ENCODE measurements at regions not wholly inside any gene's neighbourhood (a gene's known extent, or its start where the extent isn't known, plus 50 kb on each side); places are given as distances from the start of the nearest gene placed in this dataset.

- Histone ChIP-seq H3K27me3 (ENCODE audit: control insufficient read depth, insufficient read depth, low read length) (no peaks in the 10 kb centered on the region), H3K4me1 (ENCODE audit: control insufficient read depth, insufficient read depth, low read length) (no peaks in the 10 kb centered on the region), H3K27ac (ENCODE audit: low read depth, low read length) (no peak overlapping the region)
These were observed 217.8 kb upstream of the BMP4 start for GRCh38 chr14:54174457-54174856.

GRCh38 chr14:54175298-54175942 lies 218.8 kb upstream of the BMP4 start:
- H3K9me3 ChIP-seq (ENCODE audit: control insufficient read depth, insufficient read depth, low read length), result no peaks in the 10 kb centered on the region
- H3K27me3 ChIP-seq (ENCODE audit: control insufficient read depth, insufficient read depth, low read length), result no peaks in the 10 kb centered on the region
- no peaks in the 10 kb centered on the region for H3K4me1 ChIP-seq (ENCODE audit: control insufficient read depth, insufficient read depth, low read length)
- H3K4me3 ChIP-seq (ENCODE audit: low read depth, low read length), result no peak overlapping the region
- H3K36me3 ChIP-seq (ENCODE audit: control insufficient read depth, insufficient read depth, low read length), result no peaks in the 10 kb centered on the region
- no peak overlapping the region for H3K27ac ChIP-seq (ENCODE audit: low read depth, low read length)
- H3K9ac ChIP-seq (ENCODE audit: low read depth, low read length), result no peak overlapping the region

More at GRCh38 chr14:54174457-54174856, 217.8 kb upstream of the BMP4 start:
- Histone ChIP-seq H3K9me3 (ENCODE audit: control insufficient read depth, insufficient read depth, low read length) (no peaks in the 10 kb centered on the region), H3K36me3 (ENCODE audit: control insufficient read depth, insufficient read depth, low read length) (no peaks in the 10 kb centered on the region), H3K4me3 (ENCODE audit: low read depth, low read length) (no peak overlapping the region), H3K9ac (ENCODE audit: low read depth, low read length) (no peak overlapping the region)

DNA sequence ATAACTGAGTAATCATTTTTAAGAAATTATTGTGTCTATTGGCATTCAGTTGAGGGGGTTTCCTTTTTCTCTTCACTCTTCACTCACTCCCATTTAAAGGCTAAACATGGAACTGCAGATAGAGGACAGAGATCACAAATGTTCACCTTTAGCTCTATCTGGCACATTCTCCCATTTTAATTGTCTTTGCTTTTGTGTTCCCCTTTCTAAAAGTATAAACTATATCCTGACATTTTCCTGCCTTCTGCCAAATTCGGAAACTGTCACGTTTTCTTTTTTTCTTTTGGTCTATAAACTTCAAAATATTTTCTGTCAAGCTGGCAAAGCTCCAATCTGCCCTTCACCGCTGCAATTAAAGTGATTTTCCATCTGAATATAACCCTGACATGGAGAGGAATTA lies 219.8 kb upstream of the CDKN3 start:
- Histone ChIP-seq H3K4me3 (ENCODE audit: low read depth, low read length) (no peak overlapping the region), H3K9me3 (ENCODE audit: control insufficient read depth, insufficient read depth, low read length) (no peaks in the 10 kb centered on the region), H3K9ac (ENCODE audit: low read depth, low read length) (no peak overlapping the region), H3K27me3 (ENCODE audit: control insufficient read depth, insufficient read depth, low read length) (no peaks in the 10 kb centered on the region), H3K27ac (ENCODE audit: low read depth, low read length) (no peak overlapping the region), H3K36me3 (ENCODE audit: control insufficient read depth, insufficient read depth, low read length) (no peaks in the 10 kb centered on the region), H3K4me1 (ENCODE audit: control insufficient read depth, insufficient read depth, low read length) (no peaks in the 10 kb centered on the region)

DNA sequence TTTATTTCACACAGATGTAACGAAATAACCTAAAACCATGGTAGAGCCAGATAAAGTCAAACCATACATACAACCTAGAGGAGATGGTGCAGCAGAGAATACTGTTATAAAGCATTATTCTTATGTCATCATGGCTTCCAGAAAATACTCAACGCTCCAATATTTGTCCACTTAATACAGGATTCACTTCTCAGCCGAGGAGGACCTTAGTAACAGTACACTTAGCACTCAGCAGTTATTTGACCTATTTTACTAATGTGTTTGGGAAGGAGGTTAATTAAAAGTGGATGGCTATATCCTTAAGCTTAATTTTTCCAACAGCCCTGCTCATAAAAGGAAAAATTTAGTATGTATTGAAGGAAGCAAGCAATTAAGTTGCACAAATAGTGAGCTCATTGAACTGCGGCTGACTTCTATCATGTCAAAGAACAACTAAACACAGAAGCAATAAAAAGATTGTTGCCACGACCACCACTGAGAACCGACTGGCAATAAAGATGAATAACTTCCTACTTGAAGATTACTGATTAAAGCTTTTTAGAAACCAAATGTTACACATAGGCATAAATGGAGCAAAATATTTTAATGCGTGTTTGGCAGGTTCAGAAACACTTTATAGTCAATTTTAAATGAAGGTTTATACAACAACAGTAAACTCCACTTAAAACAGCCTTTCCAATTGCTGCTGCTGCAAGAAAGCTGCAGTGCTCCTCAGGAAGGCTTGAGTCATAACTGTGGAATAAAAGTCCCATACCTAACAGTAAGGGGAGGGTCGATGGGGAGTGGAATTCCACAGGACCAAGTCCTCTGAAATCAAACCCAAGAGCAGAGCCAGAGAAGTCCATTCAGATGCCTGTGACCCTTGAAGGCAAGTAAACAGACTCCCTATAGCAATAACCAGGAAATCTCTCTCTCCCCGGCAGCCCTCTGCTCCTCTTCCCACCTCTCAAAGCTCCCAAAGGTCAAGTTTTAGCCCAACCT lies 218.9 kb upstream of the CDKN3 start:
- Histone ChIP-seq H3K36me3 (ENCODE audit: control insufficient read depth, insufficient read depth, low read length) (no peaks in the 10 kb centered on the region), H3K4me1 (ENCODE audit: control insufficient read depth, insufficient read depth, low read length) (no peaks in the 10 kb centered on the region), H3K9ac (ENCODE audit: low read depth, low read length) (no peak overlapping the region), H3K27ac (ENCODE audit: low read depth, low read length) (no peak overlapping the region), H3K9me3 (ENCODE audit: control insufficient read depth, insufficient read depth, low read length) (no peaks in the 10 kb centered on the region), H3K27me3 (ENCODE audit: control insufficient read depth, insufficient read depth, low read length) (no peaks in the 10 kb centered on the region), H3K4me3 (ENCODE audit: low read depth, low read length) (no peak overlapping the region)

DNA sequence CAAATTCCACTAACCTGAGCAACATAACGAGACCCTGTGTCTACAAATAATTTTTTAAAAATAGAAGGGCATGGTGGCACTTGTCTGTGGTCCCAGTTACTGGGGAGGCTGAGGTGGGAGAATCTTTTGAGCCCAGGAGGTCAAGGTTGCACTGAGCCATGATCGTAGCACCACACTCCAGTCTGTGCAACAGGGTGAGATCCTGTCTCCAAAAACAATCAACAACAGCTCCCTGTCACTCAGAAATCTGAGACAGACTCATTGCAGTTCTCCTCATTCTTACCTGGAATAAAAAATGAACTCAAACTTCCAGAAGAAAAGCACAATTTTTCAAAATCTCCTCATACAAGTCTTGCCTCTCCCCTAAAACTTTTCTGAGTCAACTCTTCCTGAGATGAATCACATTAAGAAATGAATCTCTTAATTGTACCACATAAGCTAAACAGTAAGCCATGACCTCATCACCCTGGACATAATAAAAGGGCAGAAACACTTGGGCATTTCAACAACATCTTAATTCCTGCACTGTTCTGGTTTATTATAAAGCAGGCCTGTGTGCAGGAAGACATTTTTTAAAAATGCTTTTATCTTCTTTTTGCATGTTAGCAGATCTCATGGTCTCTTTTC lies 214.3 kb upstream of the CDKN3 start:
- no peak overlapping the region for H3K9ac ChIP-seq (ENCODE audit: low read depth, low read length)
- no peak overlapping the region for H3K27ac ChIP-seq (ENCODE audit: low read depth, low read length)
- no peaks in the 10 kb centered on the region for H3K4me1 ChIP-seq (ENCODE audit: control insufficient read depth, insufficient read depth, low read length)
- no peaks in the 10 kb centered on the region for H3K9me3 ChIP-seq (ENCODE audit: control insufficient read depth, insufficient read depth, low read length)
- no peak overlapping the region for H3K4me3 ChIP-seq (ENCODE audit: low read depth, low read length)
- H3K36me3 ChIP-seq (ENCODE audit: control insufficient read depth, insufficient read depth, low read length), result no peaks in the 10 kb centered on the region
- H3K27me3 ChIP-seq (ENCODE audit: control insufficient read depth, insufficient read depth, low read length), result no peaks in the 10 kb centered on the region

DNA sequence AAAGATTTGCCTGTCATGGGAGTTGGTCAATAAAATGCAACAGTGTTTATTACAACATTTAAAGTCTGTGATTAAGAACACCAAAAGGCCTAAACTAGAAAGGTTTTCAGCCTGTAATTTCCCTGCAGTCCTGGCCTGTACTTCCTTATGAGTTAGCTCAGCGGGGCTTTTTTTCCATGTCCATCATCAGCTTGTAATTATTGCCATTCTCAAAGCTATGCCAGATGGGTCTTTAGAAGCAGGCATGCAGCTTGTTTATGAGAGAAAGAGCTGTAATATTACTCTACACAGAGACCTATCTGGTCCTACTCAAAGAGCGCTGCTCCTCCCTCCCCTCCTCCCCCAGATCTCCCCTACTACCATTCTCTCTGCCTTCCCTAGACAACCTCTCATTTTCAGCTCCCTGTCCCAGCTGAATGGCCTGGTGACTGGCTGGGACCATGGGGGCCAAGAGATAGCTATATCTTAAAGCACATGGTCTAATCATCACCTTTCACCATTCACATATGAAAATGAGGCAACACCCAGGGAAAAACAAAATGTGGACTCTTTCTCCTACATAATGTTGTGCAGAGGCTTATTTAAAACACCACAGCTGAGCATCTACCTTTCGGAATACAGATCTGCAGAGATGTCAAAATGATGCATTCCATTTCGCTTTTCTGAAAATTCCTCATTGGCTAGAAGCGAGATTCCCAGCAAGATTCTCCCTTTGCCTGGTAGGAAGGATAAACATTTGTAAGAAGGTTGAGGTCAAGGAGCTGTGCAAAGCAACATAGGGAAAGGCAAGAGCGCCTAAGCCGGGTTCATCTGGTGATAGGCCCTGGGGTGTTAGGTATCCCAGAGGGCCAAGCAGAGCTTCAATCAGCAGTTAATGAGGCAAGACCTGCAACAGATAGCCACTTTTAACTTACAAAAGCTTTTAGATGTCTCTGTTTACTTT lies 209.7 kb upstream of the CDKN3 start:
- Histone ChIP-seq H3K27ac (ENCODE audit: low read depth, low read length) (no peak overlapping the region), H3K4me1 (ENCODE audit: control insufficient read depth, insufficient read depth, low read length) (peaks cover 13% of the 10 kb centered on the region), H3K36me3 (ENCODE audit: control insufficient read depth, insufficient read depth, low read length) (no peaks in the 10 kb centered on the region), H3K4me3 (ENCODE audit: low read depth, low read length) (no peak overlapping the region), H3K9me3 (ENCODE audit: control insufficient read depth, insufficient read depth, low read length) (no peaks in the 10 kb centered on the region), H3K9ac (ENCODE audit: low read depth, low read length) (no peak overlapping the region), H3K27me3 (ENCODE audit: control insufficient read depth, insufficient read depth, low read length) (no peaks in the 10 kb centered on the region)

- H3K9ac ChIP-seq (ENCODE audit: low read depth, low read length), result no peak overlapping the region
- H3K9me3 ChIP-seq (ENCODE audit: control insufficient read depth, insufficient read depth, low read length), result no peaks in the 10 kb centered on the region
- H3K4me3 ChIP-seq (ENCODE audit: low read depth, low read length), result no peak overlapping the region
- peaks cover 13% of the 10 kb centered on the region for H3K4me1 ChIP-seq (ENCODE audit: control insufficient read depth, insufficient read depth, low read length)
- no peaks in the 10 kb centered on the region for H3K36me3 ChIP-seq (ENCODE audit: control insufficient read depth, insufficient read depth, low read length)
- H3K27ac ChIP-seq (ENCODE audit: low read depth, low read length), result no peak overlapping the region
- no peaks in the 10 kb centered on the region for H3K27me3 ChIP-seq (ENCODE audit: control insufficient read depth, insufficient read depth, low read length)
These were observed 208.6 kb upstream of the CDKN3 start for GRCh38 chr14:54188064-54188666.

DNA sequence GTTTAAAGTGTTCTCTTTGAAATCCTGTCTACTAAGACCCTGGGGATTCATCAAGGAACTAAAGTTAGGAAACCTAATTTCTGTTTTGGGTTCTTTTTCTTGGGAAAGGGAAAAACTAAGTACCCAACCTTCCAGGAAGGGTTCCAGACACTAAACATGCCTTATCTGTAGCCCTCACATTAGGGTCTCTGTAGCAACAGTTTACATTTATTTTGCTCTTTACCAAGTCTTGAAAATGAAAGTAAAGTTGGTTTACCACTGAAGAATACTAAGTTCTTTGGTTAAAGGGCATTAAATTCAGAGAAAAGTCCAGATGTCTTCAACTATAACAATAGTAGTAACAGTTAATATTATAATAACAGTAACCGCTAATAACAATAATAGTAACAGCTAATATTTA lies 207.5 kb upstream of the CDKN3 start:
- Histone ChIP-seq H3K9ac (ENCODE audit: low read depth, low read length) (no peak overlapping the region), H3K27me3 (ENCODE audit: control insufficient read depth, insufficient read depth, low read length) (no peaks in the 10 kb centered on the region), H3K4me1 (ENCODE audit: control insufficient read depth, insufficient read depth, low read length) (peaks cover 13% of the 10 kb centered on the region), H3K36me3 (ENCODE audit: control insufficient read depth, insufficient read depth, low read length) (no peaks in the 10 kb centered on the region), H3K4me3 (ENCODE audit: low read depth, low read length) (no peak overlapping the region), H3K27ac (ENCODE audit: low read depth, low read length) (no peak overlapping the region), H3K9me3 (ENCODE audit: control insufficient read depth, insufficient read depth, low read length) (no peaks in the 10 kb centered on the region)

DNA sequence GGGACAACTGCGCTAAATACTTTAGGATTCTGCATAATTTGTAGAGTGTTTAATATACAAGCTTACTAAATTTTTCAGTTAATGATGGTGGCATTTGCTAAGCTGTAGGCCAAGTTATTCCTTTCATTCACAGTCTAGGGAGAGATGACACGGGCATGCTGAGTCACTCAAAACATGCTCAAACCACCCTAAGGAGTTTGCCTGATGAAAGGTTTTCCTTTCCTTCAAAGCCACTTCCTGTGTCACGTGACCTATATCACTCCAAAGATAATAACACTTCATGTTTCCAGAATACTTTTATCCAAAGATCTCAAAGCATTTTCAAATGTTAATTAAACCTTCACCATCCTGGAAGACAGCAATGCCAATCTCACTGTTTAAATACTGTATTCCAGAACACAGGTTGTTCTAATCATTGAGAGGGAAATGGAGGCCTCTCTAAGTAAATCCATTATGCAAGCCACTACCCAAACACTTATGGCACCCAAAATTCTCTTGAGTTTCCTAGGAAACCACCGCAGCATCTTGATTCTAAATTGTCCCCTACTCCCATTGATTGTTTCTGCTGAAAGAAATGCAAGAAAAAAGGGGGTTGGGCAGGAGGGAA lies 207.0 kb upstream of the CDKN3 start:
- H3K4me3 ChIP-seq (ENCODE audit: low read depth, low read length), result no peak overlapping the region
- H3K27ac ChIP-seq (ENCODE audit: low read depth, low read length), result no peak overlapping the region
- H3K36me3 ChIP-seq (ENCODE audit: control insufficient read depth, insufficient read depth, low read length), result no peaks in the 10 kb centered on the region
- no peaks in the 10 kb centered on the region for H3K27me3 ChIP-seq (ENCODE audit: control insufficient read depth, insufficient read depth, low read length)
- H3K9me3 ChIP-seq (ENCODE audit: control insufficient read depth, insufficient read depth, low read length), result no peaks in the 10 kb centered on the region
- H3K9ac ChIP-seq (ENCODE audit: low read depth, low read length), result no peak overlapping the region
- peaks cover 13% of the 10 kb centered on the region for H3K4me1 ChIP-seq (ENCODE audit: control insufficient read depth, insufficient read depth, low read length)

GRCh38 chr14:54191846-54192245 lies 205.0 kb upstream of the CDKN3 start:
- Histone ChIP-seq H3K27me3 (ENCODE audit: control insufficient read depth, insufficient read depth, low read length) (no peaks in the 10 kb centered on the region), H3K9ac (ENCODE audit: low read depth, low read length) (no peak overlapping the region), H3K36me3 (ENCODE audit: control insufficient read depth, insufficient read depth, low read length) (no peaks in the 10 kb centered on the region), H3K4me3 (ENCODE audit: low read depth, low read length) (no peak overlapping the region), H3K27ac (ENCODE audit: low read depth, low read length) (no peak overlapping the region), H3K4me1 (ENCODE audit: control insufficient read depth, insufficient read depth, low read length) (peaks cover 13% of the 10 kb centered on the region), H3K9me3 (ENCODE audit: control insufficient read depth, insufficient read depth, low read length) (no peaks in the 10 kb centered on the region)

Measured in HUES48 (cell line).